NB4 (cell line): ENCODE measurements at regions not wholly inside any gene's neighbourhood (a gene's known extent, or its start where the extent isn't known, plus 50 kb on each side); places are given as distances from the start of the nearest gene placed in this dataset.

ENCODE experiments used
- CTCF ChIP-seq: IDR thresholded peaks from one replicate; pipeline ENCODE4 v1.5.1; 2012; ENCODE audit warnings: low read depth, low read length
- MAX ChIP-seq: IDR thresholded peaks from 2 replicates; pipeline ENCODE4 v1.6.1; 2011; ENCODE audit warnings: low read depth, low read length
- POLR2A ChIP-seq: IDR thresholded peaks from 2 replicates; pipeline ENCODE4 v1.6.1; 2011; ENCODE audit warnings: mild to moderate bottlenecking; ENCODE audit not compliant: insufficient read length; ENCODE audit errors: extremely low read depth

- TF ChIP-seq CTCF (no peak), MAX (no peak), POLR2A (no peak)
Observed at GRCh38 chr3:106814231-106814630, 563.0 kb upstream of the CCDC54 start.
